Endothelial cell of umbilical vein (primary cell): ENCODE measurements at regions not wholly inside any gene's neighbourhood (a gene's known extent, or its start where the extent isn't known, plus 50 kb on each side); places are given as distances from the start of the nearest gene placed in this dataset.

Experiments
- EZH2 ChIP-seq: IDR thresholded peaks from 2 replicates; pipeline ENCODE4 v1.6.1; 2012; ENCODE audit warnings: borderline replicate concordance, low read depth, mild to moderate bottlenecking, moderate library complexity, low read length, inconsistent platforms; ENCODE audit not compliant: severe bottlenecking
- JUN ChIP-seq: IDR thresholded peaks from 2 replicates; pipeline ENCODE4 v1.6.1; 2011; ENCODE audit warnings: borderline replicate concordance, low read depth; ENCODE audit not compliant: insufficient read length, insufficient read depth
- TF ChIP-seq, protein P1 (sequence below), 2 donors: IDR thresholded peaks; 1 replicate in 1 of 2; 2 replicates in 1 of 2; pipeline ENCODE4 v1.5.1; 2011; ENCODE audit warnings: low read length in 2 of 2, mild to moderate bottlenecking in 2 of 2, moderate library complexity in 2 of 2, control low read depth in 1 of 2, inconsistent platforms in 1 of 2, low read depth in 1 of 2; ENCODE audit not compliant: insufficient read depth in 1 of 2; ENCODE audit errors: extremely low read depth in 1 of 2

GRCh38 chr9:3087697-3088096 lies 243.8 kb upstream of the PUM3 start:
- TF ChIP-seq, protein P1, sequence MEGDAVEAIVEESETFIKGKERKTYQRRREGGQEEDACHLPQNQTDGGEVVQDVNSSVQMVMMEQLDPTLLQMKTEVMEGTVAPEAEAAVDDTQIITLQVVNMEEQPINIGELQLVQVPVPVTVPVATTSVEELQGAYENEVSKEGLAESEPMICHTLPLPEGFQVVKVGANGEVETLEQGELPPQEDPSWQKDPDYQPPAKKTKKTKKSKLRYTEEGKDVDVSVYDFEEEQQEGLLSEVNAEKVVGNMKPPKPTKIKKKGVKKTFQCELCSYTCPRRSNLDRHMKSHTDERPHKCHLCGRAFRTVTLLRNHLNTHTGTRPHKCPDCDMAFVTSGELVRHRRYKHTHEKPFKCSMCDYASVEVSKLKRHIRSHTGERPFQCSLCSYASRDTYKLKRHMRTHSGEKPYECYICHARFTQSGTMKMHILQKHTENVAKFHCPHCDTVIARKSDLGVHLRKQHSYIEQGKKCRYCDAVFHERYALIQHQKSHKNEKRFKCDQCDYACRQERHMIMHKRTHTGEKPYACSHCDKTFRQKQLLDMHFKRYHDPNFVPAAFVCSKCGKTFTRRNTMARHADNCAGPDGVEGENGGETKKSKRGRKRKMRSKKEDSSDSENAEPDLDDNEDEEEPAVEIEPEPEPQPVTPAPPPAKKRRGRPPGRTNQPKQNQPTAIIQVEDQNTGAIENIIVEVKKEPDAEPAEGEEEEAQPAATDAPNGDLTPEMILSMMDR (IDR thresholded peaks at IDR 0.05; ENCODE audit: extremely low read depth in 1 of 2, insufficient read depth in 1 of 2, low read depth in 1 of 2, low read length in 2 of 2), result no peak
- no peak for TF ChIP-seq EZH2
- no peak for TF ChIP-seq JUN
